ENCODE measurements at regions not wholly inside any gene's neighbourhood (a gene's known extent, or its start where the extent isn't known, plus 50 kb on each side); places are given as distances from the start of the nearest gene placed in this dataset.
A peak's percentile ranks its signal among the peaks of the same experiment; 100 is the strongest.

DNA sequence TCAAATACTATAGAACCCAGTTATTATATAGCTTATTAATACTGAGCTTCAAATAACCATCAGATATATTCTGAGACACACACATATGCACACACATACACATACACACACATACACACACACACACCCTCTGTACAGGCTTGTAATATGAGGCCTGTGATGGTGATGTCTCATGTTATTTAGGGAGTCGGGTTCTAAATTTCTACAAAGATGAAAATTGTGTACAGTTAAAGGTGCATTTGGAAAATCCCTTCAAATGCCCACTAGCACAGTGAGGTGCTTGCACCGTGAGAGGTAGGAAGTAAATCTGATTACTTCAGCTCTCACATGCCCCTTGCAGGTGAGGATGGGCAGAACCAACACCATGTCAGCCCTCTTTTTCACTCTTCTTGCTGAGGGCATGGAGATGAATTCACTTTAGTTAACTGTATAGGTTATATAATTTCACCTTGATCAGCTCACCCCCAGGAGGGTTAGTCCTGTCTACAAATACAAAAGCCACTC, 294.5 kb upstream of the PROK2 start:
- no peak overlapping the region for H3K4me2 ChIP-seq (ENCODE audit: insufficient read depth in 1 of 2, low read depth in 2 of 2, low read length in 2 of 2)
- no peak overlapping the region for H3K9ac ChIP-seq (replicated peaks in 1 of 4; ENCODE audit: extremely low read depth in 1 of 4, low read depth in 3 of 4, low read length in 3 of 4)
- H4K8ac ChIP-seq (ENCODE audit: extremely low read depth, insufficient read depth, low read length), result no peak overlapping the region
- TF ChIP-seq RAD21 (IDR thresholded peaks at IDR 0.05 in 1 of 2, conservative IDR thresholded peaks at IDR 0.05 in 1 of 2; ENCODE audit: low read depth in 2 of 2, low read length in 2 of 2), result peak in 1 of 2 experiments; percentile 26; a peak in 1 of 4 replicates
- TF ChIP-seq, protein P1, sequence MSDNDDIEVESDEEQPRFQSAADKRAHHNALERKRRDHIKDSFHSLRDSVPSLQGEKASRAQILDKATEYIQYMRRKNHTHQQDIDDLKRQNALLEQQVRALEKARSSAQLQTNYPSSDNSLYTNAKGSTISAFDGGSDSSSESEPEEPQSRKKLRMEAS (IDR thresholded peaks at IDR 0.05), result no peak
- H3K9me3 ChIP-seq (ENCODE audit: insufficient read depth in 2 of 2, low read depth in 1 of 2, low read length in 1 of 2), result peaks cover 16 to 17% of the 10 kb centered on the region in 2 experiments
- no peak overlapping the region for H2BK120ac ChIP-seq (replicated peaks; ENCODE audit: low read depth, low read length)
- H3K23ac ChIP-seq (ENCODE audit: insufficient read length), result no peak overlapping the region
- H3K27ac ChIP-seq (ENCODE audit: low read depth, low read length), result no peak overlapping the region
- H2BK15ac ChIP-seq (ENCODE audit: low read length), result no peak overlapping the region
- H2BK20ac ChIP-seq (ENCODE audit: low read length), result no peak overlapping the region
- H2BK5ac ChIP-seq (ENCODE audit: low read depth, low read length), result no peak overlapping the region
- no peak overlapping the region for H2AK5ac ChIP-seq (ENCODE audit: low read depth, low read length)
- POLR2A ChIA-PET (ENCODE audit: partially characterized antibody), result no interaction called here
- no peaks in the 10 kb centered on the region; the same call in 1 of the 2 replicates for H3K23me2 ChIP-seq (ENCODE audit: low read depth, low read length)
- no peak overlapping the region for H3K4me3 ChIP-seq (ENCODE audit: extremely low read depth in 1 of 4, insufficient read depth in 2 of 4, low read depth in 3 of 4, low read length in 4 of 4)
- H3K4ac ChIP-seq (replicated peaks; ENCODE audit: insufficient read length, low read depth, low read length), result no peak overlapping the region
- H4K91ac ChIP-seq (replicated peaks; ENCODE audit: insufficient read length, low read length), result no peak overlapping the region
- H3K18ac ChIP-seq (ENCODE audit: extremely low read depth, low read length), result no peak overlapping the region
- H3K36me3 ChIP-seq (ENCODE audit: control insufficient read depth in 2 of 4, insufficient read depth in 4 of 4, low read length in 3 of 4), result no peaks in the 10 kb centered on the region
- no peak overlapping the region for H2BK12ac ChIP-seq (ENCODE audit: low read depth, low read length)
- no peaks in the 10 kb centered on the region; a peak in 1 of 7 replicates for H3K4me1 ChIP-seq (replicated peaks in 1 of 4; ENCODE audit: control insufficient read depth in 3 of 4, insufficient read depth in 4 of 4, low read length in 3 of 4)
- WGBS, 2 experiments (ENCODE audit: extremely low coverage in 1 of 2, insufficient coverage in 1 of 2, insufficient read length in 1 of 2, insufficient replicate concordance in 2 of 2, low coverage in 1 of 2, low lambda C conversion rate in 2 of 2, missing lambda C conversion rate in 1 of 2), result 82% methylated on average over 2 of the region's 2 CpGs; no CpG with 5 or more reads in 1 of the 2 experiments
- DNase-seq (ENCODE audit: low read depth in 1 of 2, low spot score in 2 of 2) (no peak), FAIRE-seq (no peak)
- H4K20me1 ChIP-seq (replicated peaks in 1 of 2; ENCODE audit: control insufficient read depth in 1 of 2, insufficient read depth in 2 of 2, low read length in 2 of 2), result no peaks in the 10 kb centered on the region
- H3K14ac ChIP-seq (ENCODE audit: insufficient read length), result no peak overlapping the region
- CTCF ChIA-PET (ENCODE audit: partially characterized antibody), result interaction anchor here (1.0 to 2.5 kb wide), 7 partner anchors 11 to 148 kb away, joined by 3 to 7 read pairs (median 3); no protein-coding TSS in a partner anchor
- no peak overlapping the region for H3K56ac ChIP-seq (replicated peaks; ENCODE audit: insufficient read length, low read depth, low read length)
- no peaks in the 10 kb centered on the region for H3K27me3 ChIP-seq (replicated peaks in 1 of 4; ENCODE audit: control insufficient read depth in 3 of 4, extremely low read depth in 1 of 4, insufficient read depth in 3 of 4, low read length in 3 of 4)
- no peaks in the 10 kb centered on the region for H3K79me2 ChIP-seq (ENCODE audit: control insufficient read depth in 1 of 2, insufficient read depth in 2 of 2, low read length in 2 of 2)
- no peaks in the 10 kb centered on the region for H3K79me1 ChIP-seq (ENCODE audit: low read depth, low read length)
- no peak overlapping the region for H4K5ac ChIP-seq (ENCODE audit: insufficient read length, low read depth, low read length)
- H2AFZ ChIP-seq (ENCODE audit: low read length), result no peak overlapping the region

All from H1 (cell line).